Nephron progenitor cell (in vitro differentiated cells): ENCODE measurements at regions not wholly inside any gene's neighbourhood (a gene's known extent, or its start where the extent isn't known, plus 50 kb on each side); places are given as distances from the start of the nearest gene placed in this dataset.

Experiments
- DNase-seq: peaks from one replicate; pipeline ENCODE4 v3.0.0; 2021
- H3K27ac Mint-ChIP-seq: 2 replicates; pipeline ENCODE4 v1.8.0; 2021; ENCODE audit warnings: mild to moderate bottlenecking, moderate library complexity, mixed read lengths
- H3K27me3 Mint-ChIP-seq: 2 replicates; pipeline ENCODE4 v1.8.0; 2021; ENCODE audit warnings: mild to moderate bottlenecking, low read depth, mixed read lengths; ENCODE audit not compliant: poor library complexity
- H3K36me3 Mint-ChIP-seq: 2 replicates; pipeline ENCODE4 v1.8.0; 2021; ENCODE audit warnings: low read depth, mixed read lengths
- H3K4me1 Mint-ChIP-seq: 2 replicates; pipeline ENCODE4 v1.8.0; 2021; ENCODE audit warnings: mixed read lengths
- H3K4me3 Mint-ChIP-seq: 2 replicates; pipeline ENCODE4 v1.8.0; 2021; ENCODE audit warnings: mild to moderate bottlenecking, moderate library complexity, mixed read lengths
- H3K9me3 Mint-ChIP-seq: 2 replicates; pipeline ENCODE4 v1.8.0; 2021; ENCODE audit warnings: mild to moderate bottlenecking, moderate library complexity, mixed read lengths
- CTCF ChIP-seq: fragments of 200-600 bp; sonication (generic); IDR thresholded peaks from 2 replicates; pipeline ENCODE4 v1.5.0; 2021; ENCODE audit warnings: antibody characterized with exemption

GRCh38 chr18:40338284-40338683 is 1616.8 kb upstream of the PIK3C3 start:
- no peak overlapping the region for H3K4me3 Mint-ChIP-seq
- TF ChIP-seq CTCF: no peak
- H3K4me1 Mint-ChIP-seq: no peaks in the 10 kb centered on the region

GRCh38 chr18:40326985-40327384 is 1628.0 kb upstream of the PIK3C3 start:
- no peak for DNase-seq
- no peak overlapping the region for H3K27ac Mint-ChIP-seq
- H3K9me3 Mint-ChIP-seq: peaks cover 10% of the 10 kb centered on the region

More at GRCh38 chr18:40338284-40338683, 1616.8 kb upstream of the PIK3C3 start:
- DNase-seq: no peak
- H3K27me3 Mint-ChIP-seq: peaks cover 4% of the 10 kb centered on the region
- no peak overlapping the region for H3K27ac Mint-ChIP-seq
- peaks cover 8% of the 10 kb centered on the region for H3K36me3 Mint-ChIP-seq
- H3K9me3 Mint-ChIP-seq: peaks cover 20% of the 10 kb centered on the region

GRCh38 chr18:40325988-40326387 is 1629.0 kb upstream of the PIK3C3 start:
- Mint-ChIP-seq H3K27ac (no peak overlapping the region), H3K9me3 (peaks cover 4% of the 10 kb centered on the region), H3K4me3 (no peak overlapping the region), H3K4me1 (no peaks in the 10 kb centered on the region), H3K36me3 (no peaks in the 10 kb centered on the region), H3K27me3 (no peaks in the 10 kb centered on the region)
- DNase-seq: no peak
- no peak for TF ChIP-seq CTCF

More at GRCh38 chr18:40326985-40327384, 1628.0 kb upstream of the PIK3C3 start:
- Mint-ChIP-seq H3K27me3 (no peaks in the 10 kb centered on the region), H3K4me1 (no peaks in the 10 kb centered on the region), H3K36me3 (no peaks in the 10 kb centered on the region), H3K4me3 (no peak overlapping the region)
- no peak for TF ChIP-seq CTCF

- H3K27ac Mint-ChIP-seq: no peak overlapping the region
- no peaks in the 10 kb centered on the region for H3K9me3 Mint-ChIP-seq
- no peak for DNase-seq
- no peak overlapping the region for H3K4me3 Mint-ChIP-seq
- H3K27me3 Mint-ChIP-seq: no peaks in the 10 kb centered on the region
- no peaks in the 10 kb centered on the region for H3K36me3 Mint-ChIP-seq
- H3K4me1 Mint-ChIP-seq: no peaks in the 10 kb centered on the region
- TF ChIP-seq CTCF: no peak
These were observed 1640.8 kb upstream of the PIK3C3 start for GRCh38 chr18:40314199-40314598.

GRCh38 chr18:40313030-40313642 is 1641.9 kb upstream of the PIK3C3 start:
- Mint-ChIP-seq H3K36me3 (no peaks in the 10 kb centered on the region), H3K9me3 (no peaks in the 10 kb centered on the region), H3K4me1 (no peaks in the 10 kb centered on the region), H3K4me3 (no peak overlapping the region), H3K27ac (no peak overlapping the region), H3K27me3 (no peaks in the 10 kb centered on the region)
- DNase-seq: no peak
- TF ChIP-seq CTCF: no peak

GRCh38 chr18:40307627-40308026 is 1647.4 kb upstream of the PIK3C3 start:
- no peaks in the 10 kb centered on the region for H3K27me3 Mint-ChIP-seq

More at GRCh38 chr18:40307627-40308026, 1647.4 kb upstream of the PIK3C3 start:
- Mint-ChIP-seq H3K4me1 (no peaks in the 10 kb centered on the region), H3K9me3 (peaks cover 21% of the 10 kb centered on the region), H3K36me3 (peaks cover 6% of the 10 kb centered on the region), H3K4me3 (no peak overlapping the region), H3K27ac (no peak overlapping the region)
- TF ChIP-seq CTCF: no peak
- DNase-seq: no peak
